CD14-positive monocyte (primary cell): ENCODE measurements at regions not wholly inside any gene's neighbourhood (a gene's known extent, or its start where the extent isn't known, plus 50 kb on each side); places are given as distances from the start of the nearest gene placed in this dataset.

Experiments
- DNase-seq, 3 donors: peaks; one replicate each; pipeline ENCODE4 v3.0.0-alpha.2; 2011 to 2022
- H2AFZ ChIP-seq: 2 replicates; pipeline ENCODE4 v1.6.0; 2012; ENCODE audit warnings: mild to moderate bottlenecking, low read depth, low read length, inconsistent platforms; ENCODE audit not compliant: insufficient read depth, poor library complexity, severe bottlenecking
- H3K27ac ChIP-seq, 2 donors: 1 replicate in 1 of 2; 2 replicates in 1 of 2; pipeline ENCODE4 v1.5.1; 2012 to 2013; ENCODE audit warnings: low read length in 2 of 2, control low read depth in 1 of 2, inconsistent platforms in 1 of 2, low read depth in 1 of 2, mild to moderate bottlenecking in 1 of 2
- H3K27me3 ChIP-seq, 2 donors: one replicate each; pipeline versions ENCODE4 v1.6.0 to v1.6.1; 2011 to 2013; ENCODE audit warnings: low read length in 2 of 2; ENCODE audit not compliant: control insufficient read depth in 2 of 2, insufficient read depth in 2 of 2
- H3K36me3 ChIP-seq, 2 donors: replicated peaks in 1 of 2; 1 replicate in 1 of 2; 2 replicates in 1 of 2; pipeline versions ENCODE4 v1.5.1 to v1.6.1; 2012 to 2013; ENCODE audit warnings: low read length in 2 of 2, control low read depth in 1 of 2, inconsistent platforms in 1 of 2, mild to moderate bottlenecking in 1 of 2; ENCODE audit not compliant: insufficient read depth in 2 of 2, control insufficient read depth in 1 of 2
- H3K4me1 ChIP-seq, 2 donors: 1 replicate in 1 of 2; 2 replicates in 1 of 2; pipeline versions ENCODE4 v1.5.1 to v1.6.1; 2012 to 2013; ENCODE audit warnings: low read length in 2 of 2, control low read depth in 1 of 2, inconsistent platforms in 1 of 2, mild to moderate bottlenecking in 1 of 2, moderate library complexity in 1 of 2; ENCODE audit not compliant: insufficient read depth in 2 of 2, control insufficient read depth in 1 of 2
- H3K4me2 ChIP-seq: replicated peaks from 2 replicates; pipeline ENCODE3; 2012; ENCODE audit warnings: low read length, moderate library complexity, mild to moderate bottlenecking; ENCODE audit not compliant: poor library complexity, severe bottlenecking; ENCODE audit errors: extremely low read depth
- H3K4me3 ChIP-seq, 3 experiments: fragments of 200-600 bp in 1 of 3; sonication (generic) in 1 of 3; replicated peaks in 1 of 3; 1 replicate in 2 of 3; 2 replicates in 1 of 3; pipeline ENCODE4 v1.5.1; 2011 to 2013; ENCODE audit warnings: low read length in 3 of 3, mild to moderate bottlenecking in 3 of 3, control low read depth in 2 of 3, low read depth in 2 of 3, inconsistent platforms in 1 of 3, moderate library complexity in 1 of 3
- H3K79me2 ChIP-seq: 2 replicates; pipeline ENCODE4 v1.6.0; 2012; ENCODE audit warnings: mild to moderate bottlenecking, control low read depth, inconsistent platforms, low read length, moderate library complexity; ENCODE audit not compliant: insufficient read depth
- H3K9ac ChIP-seq: 2 replicates; pipeline ENCODE4 v1.6.0; 2017; ENCODE audit warnings: low read length, mild to moderate bottlenecking; ENCODE audit not compliant: insufficient read depth, poor library complexity, severe bottlenecking
- H3K9me3 ChIP-seq, 2 donors: replicated peaks in 1 of 2; 1 replicate in 1 of 2; 2 replicates in 1 of 2; pipeline versions ENCODE4 v1.5.1 to v1.6.1; 2012 to 2013; ENCODE audit warnings: low read length in 2 of 2, control low read depth in 1 of 2; ENCODE audit not compliant: control insufficient read depth in 1 of 2, insufficient read depth in 1 of 2
- H4K20me1 ChIP-seq: 2 replicates; pipeline ENCODE4 v1.6.0; 2012; ENCODE audit warnings: mild to moderate bottlenecking, low read length, control low read depth, moderate library complexity; ENCODE audit not compliant: insufficient read depth
- H3K27ac Mint-ChIP-seq, 7 donors: one replicate each; pipeline ENCODE4 v1.8.0; 2020; ENCODE audit warnings: mild to moderate bottlenecking in 7 of 7, mixed read lengths in 7 of 7, moderate library complexity in 6 of 7, inconsistent platforms in 2 of 7
- H3K27me3 Mint-ChIP-seq, 3 donors: one replicate each; pipeline ENCODE4 v1.8.0; 2021 to 2022; ENCODE audit warnings: low read depth in 3 of 3, mild to moderate bottlenecking in 3 of 3, mixed read lengths in 3 of 3, moderate library complexity in 3 of 3, inconsistent platforms in 1 of 3
- H3K36me3 Mint-ChIP-seq, 2 donors: one replicate each; pipeline ENCODE4 v1.8.0; 2020; ENCODE audit warnings: mixed read lengths in 2 of 2, inconsistent platforms in 1 of 2, mild to moderate bottlenecking in 1 of 2
- H3K4me1 Mint-ChIP-seq: one replicate; pipeline ENCODE4 v1.8.0; 2020; ENCODE audit warnings: mild to moderate bottlenecking, mixed read lengths
- H3K4me3 Mint-ChIP-seq, 2 donors: one replicate each; pipeline ENCODE4 v1.8.0; 2020; ENCODE audit warnings: mild to moderate bottlenecking in 2 of 2, mixed read lengths in 2 of 2, moderate library complexity in 1 of 2
- H3K9me3 Mint-ChIP-seq, 7 donors: one replicate each; pipeline ENCODE4 v1.8.0; 2020 to 2022; ENCODE audit warnings: mixed read lengths in 7 of 7, mild to moderate bottlenecking in 6 of 7, moderate library complexity in 6 of 7, inconsistent platforms in 2 of 7
- CTCF ChIP-seq: fragments of 200-600 bp; IDR thresholded peaks from one replicate; pipeline ENCODE4 v1.8.0; 2022; ENCODE audit warnings: antibody characterized with exemption, mild to moderate bottlenecking
- WGBS: methylation state at CpG from one replicate; pipeline ENCODE4 v1.1.5; 2013; ENCODE audit warnings: missing lambda C conversion rate; ENCODE audit not compliant: insufficient coverage; 5-methylcytosine and 5-hydroxymethylcytosine counted together
- intact Hi-C, 2 donors: fragments of 100-400 bp; cut with micrococcal nuclease; formaldehyde crosslinking; loops; one replicate each; pipeline versions ENCODE4 v1.15.0 to v1.15.1; 2023

GRCh38 chr13:59247171-59247570 is 916.6 kb downstream of the DIAPH3 start:
- Mint-ChIP-seq H3K27ac (no peak overlapping the region), H3K4me3 (no peak overlapping the region), H3K9me3 (peaks cover 0 to 5% (median 0%) of the 10 kb centered on the region in 7 donors), H3K4me1 (no peaks in the 10 kb centered on the region), H3K36me3 (no peaks in the 10 kb centered on the region), H3K27me3 (no peaks in the 10 kb centered on the region)
- no peak overlapping the region for H2AFZ ChIP-seq
- no peak for DNase-seq
- H3K27ac ChIP-seq, result no peak overlapping the region
- no peak overlapping the region for H3K4me2 ChIP-seq
- no peak overlapping the region for H3K4me3 ChIP-seq
- H3K9ac ChIP-seq, result no peak overlapping the region
- no peaks in the 10 kb centered on the region for H3K36me3 ChIP-seq
- no peaks in the 10 kb centered on the region for H3K79me2 ChIP-seq
- no peak for TF ChIP-seq CTCF
- intact Hi-C loops, result no loop called here
- H3K9me3 ChIP-seq, result peaks cover 0 to 8% of the 10 kb centered on the region in 2 donors
- H3K4me1 ChIP-seq, result no peaks in the 10 kb centered on the region
- 94% methylated on average over 4 of the region's 5 CpGs for WGBS
- no peaks in the 10 kb centered on the region for H3K27me3 ChIP-seq
- H4K20me1 ChIP-seq, result no peaks in the 10 kb centered on the region

- Mint-ChIP-seq H3K27me3 (peaks cover 0 to 2% (median 0%) of the 10 kb centered on the region in 3 donors), H3K9me3 (peaks cover 0 to 7% (median 3%) of the 10 kb centered on the region in 7 donors), H3K27ac (no peak overlapping the region), H3K4me1 (no peaks in the 10 kb centered on the region), H3K4me3 (no peak overlapping the region), H3K36me3 (no peaks in the 10 kb centered on the region)
- H3K4me2 ChIP-seq, result no peak overlapping the region
- 100% methylated on average over 1 of the region's 5 CpGs for WGBS
- H3K36me3 ChIP-seq, result no peaks in the 10 kb centered on the region
- TF ChIP-seq CTCF, result no peak
- no peak overlapping the region for H2AFZ ChIP-seq
- H3K27ac ChIP-seq, result no peak overlapping the region
- no peak for DNase-seq
- no peaks in the 10 kb centered on the region for H4K20me1 ChIP-seq
- intact Hi-C loops, result no loop called here
- no peaks in the 10 kb centered on the region for H3K27me3 ChIP-seq
- no peaks in the 10 kb centered on the region for H3K79me2 ChIP-seq
- peaks cover 0 to 9% of the 10 kb centered on the region in 2 donors for H3K9me3 ChIP-seq
- H3K4me1 ChIP-seq, result no peaks in the 10 kb centered on the region
- H3K9ac ChIP-seq, result no peak overlapping the region
- H3K4me3 ChIP-seq, result no peak overlapping the region
Measured at GRCh38 chr13:59250336-59251189, 913.2 kb downstream of the DIAPH3 start.
